ENCODE measurements at regions not wholly inside any gene's neighbourhood (a gene's known extent, or its start where the extent isn't known, plus 50 kb on each side); places are given as distances from the start of the nearest gene placed in this dataset.
A peak's percentile ranks its signal among the peaks of the same experiment; 100 is the strongest.
"Not testable (repeated sequence)": the region's sequence is repeated elsewhere in the genome, so short reads cannot be mapped to it uniquely, and the experiment has no call there.

GRCh38 chr9:126162611-126163381 is 163.8 kb upstream of the MVB12B start:
- FAIRE-seq (no peak), DNase-seq (ENCODE audit: extremely low spot score, insufficient read length, low read depth) (no peak)

DNA sequence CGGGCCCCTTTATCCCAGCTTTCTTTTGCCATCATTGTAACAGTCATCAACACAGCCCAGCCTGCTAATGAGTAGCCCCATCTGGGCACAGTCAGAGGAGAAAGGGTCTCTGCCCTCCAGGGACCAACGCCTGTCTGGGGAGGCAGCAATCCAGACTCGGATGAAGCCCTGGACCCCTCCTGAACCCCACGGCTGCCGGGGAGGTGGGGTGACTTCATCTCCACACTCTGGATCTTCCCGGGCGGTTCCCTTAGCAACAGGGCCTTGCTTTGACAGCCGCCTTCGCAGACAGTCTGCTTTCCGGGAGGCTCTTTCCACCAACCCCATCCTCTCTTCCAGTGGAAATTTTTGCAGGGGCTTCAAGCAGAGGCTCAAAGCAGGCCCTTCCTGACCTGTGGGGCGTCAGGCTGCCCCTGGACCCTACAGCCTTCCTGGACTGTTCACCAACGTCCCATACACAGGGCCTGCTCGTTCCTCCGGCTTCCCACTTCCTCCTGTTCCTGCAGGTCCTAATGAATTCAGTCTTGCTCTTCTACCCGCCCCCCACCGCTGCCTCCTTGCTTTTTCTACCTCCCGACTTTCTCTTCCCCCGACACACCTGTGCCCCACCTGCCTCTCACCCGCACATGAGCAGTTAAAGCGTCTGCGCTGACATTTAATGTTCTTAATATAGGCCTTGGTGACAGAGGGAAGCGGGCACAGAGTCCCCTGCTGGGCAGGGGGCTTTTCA is 161.7 kb upstream of the MVB12B start:
- no peak for DNase-seq (ENCODE audit: extremely low spot score, insufficient read length, low read depth)
- FAIRE-seq = no peak

DNA sequence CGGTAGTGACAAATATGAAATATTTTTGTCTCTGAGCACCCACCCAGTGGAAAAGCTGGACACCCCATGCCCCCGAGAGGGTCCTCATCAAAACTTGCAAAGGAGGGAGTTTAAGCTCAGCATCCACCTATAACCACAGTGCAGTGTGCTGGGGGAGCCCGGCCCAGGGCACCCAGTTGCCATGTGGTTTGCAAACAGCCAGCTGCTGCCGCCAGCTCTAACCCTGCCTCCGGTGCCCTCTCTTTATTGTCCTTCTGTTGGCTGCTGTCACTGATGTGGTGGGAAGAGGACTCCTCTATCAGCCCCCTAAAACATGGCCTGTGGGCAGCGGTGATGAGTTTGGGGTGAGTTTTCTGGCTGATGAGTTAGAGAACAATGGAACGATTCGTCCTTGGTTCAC is 160.9 kb upstream of the MVB12B start:
- FAIRE-seq = no peak

GRCh38 chr9:126166291-126166690 is 160.3 kb upstream of the MVB12B start:
- no peak for FAIRE-seq

More for the DNA sequence above, 160.9 kb upstream of the MVB12B start:
- no peak for DNase-seq (ENCODE audit: extremely low spot score, insufficient read length, low read depth)

DNA sequence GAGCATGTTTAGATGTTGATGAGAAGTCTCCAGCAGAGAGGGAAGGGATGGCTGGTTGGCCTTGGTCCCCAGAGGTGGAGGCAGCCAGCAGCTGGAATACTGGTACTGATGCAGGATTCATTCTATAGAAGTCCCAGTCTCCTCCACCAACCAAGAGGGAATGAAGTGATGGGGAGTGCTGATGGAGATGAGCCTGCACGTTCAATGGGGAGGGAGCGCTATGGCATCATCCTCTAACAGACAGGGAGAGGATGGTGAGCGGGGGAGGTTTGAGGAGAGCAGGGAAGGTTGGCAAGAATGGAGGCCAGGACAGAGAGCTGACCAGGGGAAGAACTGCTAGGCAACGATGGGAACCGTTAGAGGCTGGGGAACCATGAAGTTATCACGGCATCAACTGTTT is 159.8 kb upstream of the MVB12B start:
- FAIRE-seq (no peak), DNase-seq (ENCODE audit: extremely low spot score, insufficient read length, low read depth) (no peak)

More at GRCh38 chr9:126166291-126166690, 160.3 kb upstream of the MVB12B start:
- DNase-seq (ENCODE audit: extremely low spot score, insufficient read length, low read depth) = no peak

DNA sequence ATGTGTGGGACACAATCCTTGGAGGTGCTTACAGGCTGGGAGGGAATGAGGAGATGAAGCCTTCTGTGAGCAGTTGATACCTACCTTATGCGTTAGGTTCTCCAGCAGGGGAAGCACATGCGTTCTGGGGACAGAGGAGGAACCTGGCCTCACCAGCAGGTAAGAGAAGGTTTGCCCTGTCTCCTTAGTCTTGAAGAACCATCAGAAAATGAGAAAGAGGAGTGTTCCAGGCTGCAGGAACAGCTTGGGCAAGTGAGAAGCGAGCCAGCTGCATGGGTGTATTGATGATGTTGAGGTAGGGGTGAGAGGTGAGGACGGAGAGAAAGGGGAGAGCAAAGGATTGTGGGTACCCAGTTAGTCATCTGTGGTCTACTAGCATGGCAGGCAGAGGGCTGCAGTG is 156.9 kb upstream of the MVB12B start:
- DNase-seq (ENCODE audit: extremely low spot score, insufficient read length, low read depth) (no peak), FAIRE-seq (no peak)

DNA sequence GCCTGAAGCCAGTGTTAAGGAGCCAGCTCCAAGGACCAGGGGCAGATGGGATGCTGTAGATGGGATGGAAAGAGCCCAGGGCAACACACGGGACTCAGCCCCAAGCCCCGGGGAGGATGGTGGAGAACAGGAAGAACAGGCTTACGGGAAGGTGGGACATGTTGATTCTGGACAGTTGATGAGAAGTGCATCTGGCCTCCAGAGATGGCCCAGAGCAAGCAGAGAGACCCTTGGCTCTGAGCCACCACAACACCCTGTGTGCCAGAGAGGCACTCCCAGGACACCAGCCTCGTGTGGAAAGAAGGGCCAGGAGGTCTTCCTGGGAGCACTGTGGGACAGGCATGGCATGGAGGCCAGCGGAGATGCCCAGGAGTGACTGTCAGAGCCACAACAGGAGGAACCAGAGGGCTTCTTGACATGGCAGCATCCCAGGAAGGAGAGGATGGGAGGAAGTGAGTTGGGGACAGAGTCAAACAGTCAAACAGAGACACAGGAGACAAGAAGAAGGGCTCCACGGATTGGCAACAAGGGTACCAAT is 156.3 kb upstream of the MVB12B start:
- FAIRE-seq (no peak), DNase-seq (ENCODE audit: extremely low spot score, insufficient read length, low read depth) (no peak)

GRCh38 chr9:126171641-126172040 is 155.0 kb upstream of the MVB12B start:
- DNase-seq (ENCODE audit: extremely low spot score, insufficient read length, low read depth) (no peak), FAIRE-seq (no peak)

DNA sequence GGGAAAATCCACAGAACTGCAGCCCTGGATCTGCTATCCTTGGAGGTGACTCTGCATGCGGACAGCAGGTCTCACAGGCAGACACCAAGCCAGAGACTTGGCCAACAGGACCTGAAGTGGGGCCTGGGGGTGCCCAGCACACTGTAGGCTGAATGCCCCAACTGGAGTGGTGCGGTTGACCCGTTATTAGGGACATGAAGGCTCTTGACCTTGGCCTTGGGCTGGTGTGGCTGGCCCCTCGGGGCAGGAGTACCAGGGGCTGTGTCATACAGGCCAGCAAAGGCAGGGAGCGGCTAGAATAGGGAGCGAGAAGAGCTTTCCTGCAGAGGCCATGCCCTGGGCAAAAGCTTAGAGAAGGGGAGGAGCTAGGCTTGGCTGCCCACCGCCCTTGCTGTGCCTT is 153.2 kb upstream of the MVB12B start:
- FAIRE-seq = no peak
- DNase-seq (ENCODE audit: extremely low spot score, insufficient read length, low read depth) = no peak

GRCh38 chr9:126173929-126174328 is 152.7 kb upstream of the MVB12B start:
- FAIRE-seq = no peak

GRCh38 chr9:126183266-126183665 is 143.4 kb upstream of the MVB12B start:
- FAIRE-seq = no peak
- DNase-seq (ENCODE audit: extremely low spot score, insufficient read length, low read depth) = no peak

More at GRCh38 chr9:126173929-126174328, 152.7 kb upstream of the MVB12B start:
- DNase-seq (ENCODE audit: extremely low spot score, insufficient read length, low read depth) = no peak

DNA sequence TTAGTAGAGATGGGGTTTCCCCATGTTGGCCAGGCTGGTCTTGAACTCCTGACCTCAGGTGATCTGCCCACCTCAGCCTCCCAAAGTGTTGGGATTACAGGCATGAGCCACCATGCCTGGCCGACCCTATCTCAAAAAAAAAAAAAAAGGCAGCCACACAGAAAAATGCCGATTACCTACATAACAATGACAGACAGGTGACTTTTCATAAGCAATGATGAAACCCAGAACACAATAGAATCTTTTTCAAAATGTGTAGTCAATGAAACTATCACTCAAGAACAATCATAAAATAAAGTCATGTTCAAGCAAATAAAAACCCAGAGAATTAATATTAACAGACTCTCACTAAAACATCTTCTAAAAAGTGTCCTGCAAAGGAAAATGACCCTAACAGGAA is 135.6 kb upstream of the MVB12B start:
- FAIRE-seq; DNase-seq (ENCODE audit: extremely low spot score, insufficient read length, low read depth): not testable (repeated sequence)

GRCh38 chr9:126198854-126199253 is 127.8 kb upstream of the MVB12B start:
- DNase-seq (ENCODE audit: extremely low spot score, insufficient read length, low read depth) (no peak), FAIRE-seq (no peak)

GRCh38 chr9:126203313-126203712 is 123.3 kb upstream of the MVB12B start:
- no peak for FAIRE-seq
- no peak for DNase-seq (ENCODE audit: extremely low spot score, insufficient read length, low read depth)

DNA sequence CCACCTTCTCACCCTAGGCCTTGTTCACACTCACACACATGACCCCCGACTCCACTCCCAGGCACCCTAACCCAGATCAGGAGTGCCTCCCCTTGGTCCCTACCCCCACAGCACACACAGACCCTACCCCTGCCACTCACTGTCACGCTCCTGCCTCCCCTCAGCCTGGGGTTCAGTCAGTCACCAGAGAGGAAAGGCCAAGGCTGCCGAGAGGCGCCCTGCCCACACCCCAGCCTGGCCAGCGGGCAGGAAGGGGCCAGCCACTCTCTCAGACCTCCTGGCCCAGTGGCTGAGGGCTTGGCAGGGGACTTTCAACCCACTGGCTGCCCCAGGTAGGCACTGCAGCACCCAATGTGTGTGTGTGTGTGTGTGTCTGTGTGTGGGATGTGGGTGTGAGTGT is 122.4 kb upstream of the MVB12B start:
- DNase-seq (ENCODE audit: extremely low spot score, insufficient read length, low read depth) (no peak), FAIRE-seq (no peak)

GRCh38 chr9:126204708-126205225 is 121.9 kb upstream of the MVB12B start:
- FAIRE-seq (peak; percentile 36), DNase-seq (ENCODE audit: extremely low spot score, insufficient read length, low read depth) (no peak)

GRCh38 chr9:126205265-126205664 is 121.4 kb upstream of the MVB12B start:
- FAIRE-seq = no peak
- no peak for DNase-seq (ENCODE audit: extremely low spot score, insufficient read length, low read depth)

GRCh38 chr9:126205845-126206498 is 120.7 kb upstream of the MVB12B start:
- FAIRE-seq = no peak
- no peak for DNase-seq (ENCODE audit: extremely low spot score, insufficient read length, low read depth)

DNA sequence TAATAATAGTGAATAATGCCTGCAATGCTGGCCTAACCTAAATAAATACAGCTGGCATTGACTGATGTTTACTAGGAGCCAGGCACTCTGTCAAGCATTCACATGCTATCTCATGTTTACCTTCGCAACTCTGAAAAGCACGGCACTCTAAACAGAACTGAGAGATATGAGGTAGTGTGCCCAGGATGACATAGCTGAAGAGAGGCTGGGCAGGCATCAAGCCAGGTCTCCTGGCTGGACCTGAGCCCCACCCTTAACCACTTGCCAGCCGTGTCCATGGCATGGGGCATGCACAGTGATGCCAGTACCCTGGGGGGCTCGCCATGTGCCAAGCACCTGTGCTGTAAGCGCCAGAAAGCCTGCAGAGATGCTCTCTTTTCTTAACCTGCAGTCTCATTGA is 119.4 kb upstream of the MVB12B start:
- DNase-seq (ENCODE audit: extremely low spot score, insufficient read length, low read depth) (no peak), FAIRE-seq (no peak)

DNA sequence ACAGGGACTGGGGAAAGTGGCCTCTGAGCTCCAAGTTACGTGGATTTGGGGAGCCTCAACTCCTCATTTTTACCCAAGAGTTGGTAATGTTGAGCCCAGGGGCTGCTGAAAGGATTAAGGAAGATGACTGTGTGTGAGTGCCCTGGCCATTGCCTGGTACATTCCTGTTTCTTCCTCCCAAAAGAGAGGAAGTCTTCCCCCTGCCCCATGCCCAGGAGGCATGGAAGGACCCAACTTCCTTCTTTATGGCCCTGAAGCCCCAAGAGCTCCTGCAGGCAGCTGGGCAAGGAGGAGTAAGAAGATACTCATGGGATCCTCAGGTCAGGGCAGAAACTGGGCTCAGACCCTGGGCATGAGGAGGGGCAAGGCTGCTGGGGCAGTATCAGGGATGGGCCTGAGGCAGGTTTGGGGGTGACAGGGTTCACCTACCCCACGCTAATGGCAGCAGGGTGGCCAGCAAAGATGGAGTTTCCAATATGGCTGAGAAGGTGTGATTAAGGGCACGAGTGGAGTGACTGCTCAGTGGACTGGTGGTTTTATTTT is 118.3 kb upstream of the MVB12B start:
- no peak for FAIRE-seq
- no peak for DNase-seq (ENCODE audit: extremely low spot score, insufficient read length, low read depth)
